Fibroblast of lung (primary cell): ENCODE measurements at regions not wholly inside any gene's neighbourhood (a gene's known extent, or its start where the extent isn't known, plus 50 kb on each side); places are given as distances from the start of the nearest gene placed in this dataset.

ENCODE experiments used
- EZH2 ChIP-seq: IDR thresholded peaks from 2 replicates; pipeline ENCODE4 v1.5.1; 2012; ENCODE audit warnings: low read length, control low read depth, mild to moderate bottlenecking; ENCODE audit errors: missing control alignments
- TF ChIP-seq, protein P1 (sequence below), 2 donors: IDR thresholded peaks in 1 of 2; conservative IDR thresholded peaks in 1 of 2; 1 replicate in 1 of 2; 2 replicates in 1 of 2; pipeline ENCODE4 v1.5.1; 2011 to 2012; ENCODE audit warnings: low read length in 2 of 2, control low read depth in 1 of 2, inconsistent platforms in 1 of 2, low read depth in 1 of 2, mild to moderate bottlenecking in 1 of 2

GRCh38 chr18:41043876-41044275 lies 911.2 kb upstream of the PIK3C3 start:
- TF ChIP-seq, protein P1, sequence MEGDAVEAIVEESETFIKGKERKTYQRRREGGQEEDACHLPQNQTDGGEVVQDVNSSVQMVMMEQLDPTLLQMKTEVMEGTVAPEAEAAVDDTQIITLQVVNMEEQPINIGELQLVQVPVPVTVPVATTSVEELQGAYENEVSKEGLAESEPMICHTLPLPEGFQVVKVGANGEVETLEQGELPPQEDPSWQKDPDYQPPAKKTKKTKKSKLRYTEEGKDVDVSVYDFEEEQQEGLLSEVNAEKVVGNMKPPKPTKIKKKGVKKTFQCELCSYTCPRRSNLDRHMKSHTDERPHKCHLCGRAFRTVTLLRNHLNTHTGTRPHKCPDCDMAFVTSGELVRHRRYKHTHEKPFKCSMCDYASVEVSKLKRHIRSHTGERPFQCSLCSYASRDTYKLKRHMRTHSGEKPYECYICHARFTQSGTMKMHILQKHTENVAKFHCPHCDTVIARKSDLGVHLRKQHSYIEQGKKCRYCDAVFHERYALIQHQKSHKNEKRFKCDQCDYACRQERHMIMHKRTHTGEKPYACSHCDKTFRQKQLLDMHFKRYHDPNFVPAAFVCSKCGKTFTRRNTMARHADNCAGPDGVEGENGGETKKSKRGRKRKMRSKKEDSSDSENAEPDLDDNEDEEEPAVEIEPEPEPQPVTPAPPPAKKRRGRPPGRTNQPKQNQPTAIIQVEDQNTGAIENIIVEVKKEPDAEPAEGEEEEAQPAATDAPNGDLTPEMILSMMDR (conservative IDR thresholded peaks at IDR 0.05 in 1 of 2, IDR thresholded peaks at IDR 0.05 in 1 of 2; ENCODE audit: low read depth in 1 of 2, low read length in 2 of 2): no peak
- no peak for TF ChIP-seq EZH2
